Activated CD8-positive, alpha-beta memory T cell treated with anti-CD3 and anti-CD28 coated beads for 1 hour (primary cell): ENCODE measurements at regions not wholly inside any gene's neighbourhood (a gene's known extent, or its start where the extent isn't known, plus 50 kb on each side); places are given as distances from the start of the nearest gene placed in this dataset.

Experiments used
- DNase-seq, 2 donors: peaks; one replicate each; pipeline ENCODE4 v3.0.0-alpha.2; 2020; ENCODE audit warnings: low read depth in 1 of 2; ENCODE audit errors: extremely low read depth in 1 of 2

DNA sequence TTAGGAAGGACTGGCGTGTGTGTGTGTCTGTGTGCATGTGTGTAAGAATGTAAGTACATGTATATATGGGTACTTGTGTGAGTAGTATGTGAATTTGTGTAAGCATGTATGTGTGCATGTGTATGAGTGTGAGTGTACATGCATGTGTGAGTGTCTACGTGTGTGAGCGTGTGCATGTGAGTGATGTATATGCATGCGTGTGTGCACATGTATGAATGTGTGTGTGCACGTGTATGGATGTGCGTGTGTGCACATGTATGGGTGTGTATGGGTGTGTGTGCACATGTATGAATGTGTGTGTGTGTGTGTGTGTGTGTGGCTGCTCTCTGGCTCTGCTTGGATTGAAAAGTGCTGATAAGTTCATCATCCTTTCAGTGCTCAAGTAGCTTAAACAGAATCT, 154.5 kb downstream of the TENT4A start:
- no peak for DNase-seq

DNA sequence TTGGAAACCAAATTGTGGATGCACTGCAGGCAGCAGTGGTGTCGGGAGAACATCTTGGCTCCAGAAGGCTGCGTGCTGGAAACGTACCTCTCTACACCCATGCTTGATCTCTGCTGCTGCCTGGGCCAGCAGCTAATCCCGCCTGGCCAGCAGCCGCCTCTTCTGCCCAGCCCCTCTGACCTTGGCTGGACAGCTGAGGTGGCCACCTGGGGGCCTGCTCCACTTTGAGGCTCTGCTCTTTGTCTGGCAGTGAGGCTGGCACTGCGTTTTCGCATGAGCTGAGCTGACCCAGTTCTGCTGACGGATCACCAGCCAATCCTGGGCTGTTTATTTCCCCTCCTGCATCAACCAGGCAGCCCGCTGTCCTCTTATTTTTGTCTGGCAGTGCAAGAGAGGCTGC, 154.9 kb downstream of the TENT4A start:
- DNase-seq = no peak

DNA sequence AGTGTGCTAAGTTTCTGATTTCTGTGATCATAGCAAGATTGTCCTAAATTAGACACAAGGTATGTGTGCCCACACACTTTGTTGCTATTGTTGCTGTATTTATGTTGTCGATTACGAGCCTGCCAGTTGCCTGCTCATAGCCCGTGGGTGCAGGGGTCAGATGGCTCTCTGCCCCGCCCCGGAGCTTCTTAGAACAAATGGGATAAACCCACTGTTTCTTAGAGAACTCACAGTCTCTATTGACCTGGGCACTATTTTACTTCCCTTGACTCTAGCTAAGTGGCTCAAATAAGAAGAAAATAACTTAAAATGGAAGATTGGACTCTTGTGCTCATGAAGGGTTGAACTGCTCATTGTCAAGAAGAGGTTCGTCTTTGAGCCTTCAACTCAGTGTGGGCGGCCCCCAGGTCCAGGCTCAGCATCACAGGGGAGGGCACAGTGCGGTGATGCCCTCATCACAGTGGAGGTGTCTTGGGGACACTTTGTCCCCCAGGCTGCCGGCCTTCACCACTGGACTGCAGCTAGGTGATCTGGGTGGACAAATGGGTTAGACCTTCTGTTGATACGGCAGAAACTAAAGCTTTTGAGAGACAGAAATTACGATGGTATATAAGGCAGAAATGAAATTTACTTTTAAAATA, 155.5 kb downstream of the TENT4A start:
- DNase-seq = no peak

DNA sequence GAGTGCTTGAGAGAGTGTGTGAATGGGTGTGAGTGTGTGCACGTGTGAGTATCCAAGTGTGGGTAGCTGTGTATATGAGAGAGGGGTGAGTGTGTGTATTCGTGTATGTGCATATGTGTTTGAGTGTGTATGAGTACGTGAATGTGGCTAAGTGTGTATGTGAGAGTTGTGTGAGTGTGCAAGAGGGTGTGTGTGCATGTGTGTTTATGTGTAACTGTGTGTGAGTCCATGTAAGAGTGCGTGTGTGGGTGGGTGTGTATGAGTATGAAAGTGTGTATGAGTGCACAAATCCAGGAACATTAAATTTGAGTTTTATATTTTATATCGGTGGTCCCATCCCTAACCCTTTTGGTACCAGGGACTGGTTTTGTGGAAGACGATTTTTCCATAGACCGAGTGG, 156.4 kb downstream of the TENT4A start:
- no peak for DNase-seq

DNA sequence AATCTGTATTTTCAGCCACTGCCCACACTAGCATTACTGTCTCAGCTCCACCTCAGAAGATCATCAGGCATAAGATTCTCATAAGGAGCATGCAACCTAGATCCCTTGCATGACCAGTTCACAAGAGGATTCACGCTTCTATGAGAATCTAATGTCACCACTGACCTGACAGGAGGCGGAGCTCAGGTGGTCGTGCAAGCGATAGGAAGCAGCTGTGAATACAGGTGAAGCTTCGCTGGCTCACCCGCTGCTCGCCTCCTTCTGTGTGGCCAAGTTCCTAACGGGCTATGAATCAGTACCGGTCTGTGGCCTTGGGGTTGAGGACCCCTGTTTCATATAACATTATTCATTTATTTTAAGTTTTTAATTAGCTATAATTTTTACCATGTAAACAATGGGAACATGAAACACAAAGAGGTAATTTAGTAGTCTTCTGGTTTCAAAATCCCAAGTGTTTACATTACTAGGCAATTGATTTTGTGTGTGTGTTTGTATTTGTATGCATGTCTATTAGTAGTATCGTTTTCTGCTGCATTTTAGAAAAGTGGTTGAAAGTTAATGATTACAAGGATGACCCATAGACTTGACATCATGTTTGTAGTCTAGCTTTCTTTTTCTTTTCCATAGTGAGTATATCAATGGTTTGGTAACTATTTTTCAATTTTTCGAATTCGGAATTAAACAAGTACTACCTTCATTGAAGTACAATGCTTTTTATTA, 159.4 kb downstream of the TENT4A start:
- DNase-seq = no peak

DNA sequence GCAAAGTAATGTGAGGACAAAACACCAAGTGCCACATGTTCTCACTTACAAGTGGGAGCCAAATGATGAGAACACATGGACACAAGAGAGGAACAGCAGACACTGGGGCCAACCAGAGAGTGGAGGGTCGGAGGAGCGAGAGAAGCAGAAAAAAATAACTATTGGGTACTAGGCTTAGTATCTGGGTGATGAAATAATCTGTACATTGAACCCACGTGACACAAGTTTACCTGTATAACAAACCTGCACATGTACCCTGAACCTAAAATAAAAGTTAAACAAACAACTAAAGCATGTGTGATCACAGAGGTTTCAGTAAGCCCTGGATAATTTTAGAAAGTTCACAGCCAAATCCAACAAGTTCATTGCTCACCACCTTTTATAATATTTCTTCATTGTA, 160.1 kb downstream of the TENT4A start:
- DNase-seq = no peak

DNA sequence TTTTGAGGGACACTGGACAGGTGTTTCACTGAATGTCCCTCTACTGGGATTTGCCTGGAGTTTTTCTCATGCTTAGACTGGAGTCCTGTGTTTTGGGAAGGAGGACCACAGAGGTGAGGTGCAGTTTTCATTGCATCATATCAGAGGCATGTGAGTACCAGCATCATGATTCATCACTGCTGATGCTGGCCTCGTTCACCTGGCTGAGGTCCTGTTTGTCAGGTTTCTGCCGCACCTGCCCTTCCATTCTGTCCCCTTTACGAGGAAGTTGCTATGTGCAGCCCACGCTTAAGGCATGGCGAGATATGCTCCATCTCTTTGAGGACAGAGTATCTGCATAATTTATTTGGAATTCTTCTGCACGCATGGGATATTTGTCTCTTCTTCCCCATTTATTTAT, 162.1 kb downstream of the TENT4A start:
- no peak for DNase-seq

DNA sequence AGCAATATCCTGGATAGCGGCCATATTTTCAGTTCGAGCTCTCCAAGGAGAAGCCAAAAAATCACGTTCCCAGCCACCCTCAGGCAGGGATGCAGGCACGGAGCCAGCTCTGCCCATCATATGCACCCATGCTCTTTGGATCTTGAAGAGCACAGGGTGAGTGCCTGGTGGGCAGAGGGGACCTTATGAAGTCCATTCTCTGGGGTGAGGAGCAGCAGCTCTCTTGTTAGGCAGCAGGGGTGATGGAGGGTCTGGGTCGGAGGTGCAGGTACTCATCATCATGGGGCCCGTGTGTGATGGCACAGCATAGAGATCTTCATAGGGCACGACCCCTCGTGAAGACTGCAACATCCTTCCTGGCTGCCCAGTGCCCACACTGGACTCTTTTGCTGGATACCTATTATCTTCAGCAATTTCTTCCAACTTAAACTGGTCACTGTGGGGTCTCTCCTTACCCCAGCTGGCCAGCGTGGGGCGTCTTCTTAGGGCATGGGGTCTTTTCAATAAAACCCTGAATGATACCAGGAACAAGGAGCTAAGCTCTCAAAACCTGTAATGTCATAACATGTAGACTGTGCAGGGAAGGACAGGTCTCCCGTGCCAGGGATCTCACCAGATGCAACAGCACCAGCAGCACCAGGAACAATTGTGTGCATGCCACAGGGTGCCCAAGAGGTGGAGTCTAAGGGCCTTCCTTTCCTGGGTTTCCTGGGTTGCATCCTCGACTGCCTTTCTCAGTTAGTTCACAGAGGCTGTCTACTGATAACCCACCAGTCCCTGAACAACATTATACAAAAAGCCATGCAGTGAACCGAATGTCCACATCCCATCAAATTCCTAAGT, 165.0 kb downstream of the TENT4A start:
- DNase-seq = no peak

DNA sequence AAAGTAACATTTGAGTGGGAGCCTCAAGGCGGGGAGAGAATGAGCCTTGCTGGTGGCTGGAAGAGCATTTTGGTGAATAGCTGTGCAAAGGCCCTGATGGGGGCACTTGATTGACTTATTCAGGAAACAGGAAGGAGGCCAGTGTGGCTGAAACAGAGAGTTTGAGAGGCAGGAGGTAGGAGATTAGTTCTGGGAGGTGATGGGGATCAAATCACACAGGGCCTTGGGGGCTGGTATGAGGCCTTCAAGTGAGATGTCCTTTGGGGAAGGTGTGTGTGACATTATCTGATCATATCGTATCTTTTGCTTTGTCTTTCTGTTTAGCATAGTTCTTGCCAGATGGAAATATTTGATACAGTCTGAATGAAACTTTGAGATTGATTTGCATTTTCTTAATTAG, 172.3 kb downstream of the TENT4A start:
- no peak for DNase-seq

DNA sequence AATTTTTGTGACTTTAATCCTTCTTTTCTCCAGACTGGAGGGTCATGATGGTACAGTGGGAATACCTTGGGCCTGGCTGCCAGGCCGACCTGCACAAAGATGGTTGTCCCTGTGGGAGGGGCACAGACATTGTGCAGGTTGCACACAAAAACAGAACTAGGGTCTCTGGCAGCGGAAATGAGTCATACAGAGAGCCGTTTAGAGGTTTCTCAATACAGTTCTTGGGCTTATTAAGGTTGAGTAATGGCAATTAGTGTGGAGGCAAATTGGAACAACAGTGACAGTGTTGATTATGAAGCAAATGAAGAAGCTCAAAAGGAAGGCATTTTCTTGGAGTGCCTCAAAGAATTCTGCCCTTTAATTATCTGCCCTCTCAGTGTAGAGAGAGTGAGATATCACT, 173.6 kb downstream of the TENT4A start:
- no peak for DNase-seq

DNA sequence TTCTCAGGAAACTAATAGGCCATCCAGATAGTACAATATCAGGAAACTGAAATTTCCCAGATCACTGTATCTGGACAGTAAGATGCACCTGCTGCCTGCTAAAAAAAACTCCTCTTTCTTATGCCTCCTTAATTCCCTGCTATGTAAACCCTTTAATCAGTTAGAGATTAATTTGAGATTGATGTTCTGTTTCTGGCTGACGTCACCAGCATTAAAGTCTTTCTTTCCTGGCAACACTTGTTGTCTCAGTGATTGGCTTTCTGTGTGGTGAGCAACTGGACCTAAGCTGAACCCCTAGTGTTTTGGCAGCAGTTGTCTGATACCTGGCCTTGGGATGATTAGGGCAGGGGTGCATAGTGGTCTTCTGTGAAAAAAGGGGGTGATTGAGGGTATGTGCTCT, 175.8 kb downstream of the TENT4A start:
- DNase-seq = no peak

DNA sequence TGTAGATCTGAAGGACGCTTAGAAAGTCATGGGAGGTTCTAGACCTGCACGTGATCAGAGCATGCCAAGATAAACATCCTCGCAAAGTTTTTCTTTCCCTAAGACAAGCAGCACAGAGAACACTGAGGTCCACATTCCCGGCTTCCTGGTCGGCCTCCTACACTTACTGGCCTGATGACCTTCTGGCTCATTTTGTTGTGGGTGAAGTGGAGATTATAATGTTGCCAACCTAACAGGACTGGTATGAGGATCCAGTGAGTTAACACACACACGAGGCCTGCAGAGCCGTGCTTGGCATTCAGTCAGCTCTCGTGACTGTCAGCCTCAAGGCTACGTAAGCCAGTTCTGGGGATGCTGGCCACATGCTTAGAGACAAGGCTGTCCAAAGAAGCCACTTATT, 186.0 kb downstream of the TENT4A start:
- DNase-seq = no peak

DNA sequence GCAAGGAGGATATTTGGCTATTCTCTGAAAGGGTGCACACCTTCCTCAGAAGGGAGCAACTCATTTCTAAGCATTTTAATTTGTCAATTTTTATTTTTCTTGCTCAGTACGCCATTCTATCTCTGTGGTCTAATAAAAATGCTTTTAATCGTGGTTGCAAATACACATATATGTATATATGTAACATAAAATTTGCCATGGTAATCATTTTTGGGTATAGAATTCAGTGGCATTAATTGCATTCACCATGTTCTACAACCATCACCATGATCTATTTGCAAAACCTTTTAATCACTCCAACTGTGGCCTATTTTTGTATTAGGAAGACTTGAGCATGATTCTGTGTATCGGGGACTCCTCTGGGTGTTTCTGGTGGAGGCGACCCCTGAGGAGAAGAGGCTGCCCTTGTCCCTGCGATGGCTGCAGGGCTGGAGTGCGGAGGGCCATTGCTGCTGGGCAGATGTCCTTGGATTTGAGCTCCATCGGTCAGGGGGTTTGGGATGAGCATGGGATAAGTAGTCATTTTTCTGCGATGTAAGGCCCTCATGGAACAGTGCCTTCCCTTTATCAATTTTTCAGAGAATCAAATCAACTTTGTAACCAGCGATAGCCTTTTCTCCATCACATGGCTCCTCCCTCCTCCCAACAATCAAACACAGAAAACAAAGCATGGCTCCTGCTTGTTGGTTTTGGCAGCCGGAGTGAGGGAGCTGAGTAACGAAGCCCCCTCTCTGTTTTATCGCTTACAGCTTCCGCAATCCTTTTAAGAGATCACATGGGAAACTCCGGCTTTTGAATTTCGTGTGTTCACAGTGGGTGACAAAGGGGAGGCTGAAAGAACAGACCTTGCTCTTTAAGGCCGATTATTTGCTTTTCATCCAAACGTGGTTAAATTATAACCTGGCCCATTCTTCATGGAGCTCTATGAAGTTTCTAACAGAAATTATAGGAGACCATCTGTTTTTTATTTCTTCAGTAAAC, 187.3 kb downstream of the TENT4A start:
- DNase-seq = no peak

DNA sequence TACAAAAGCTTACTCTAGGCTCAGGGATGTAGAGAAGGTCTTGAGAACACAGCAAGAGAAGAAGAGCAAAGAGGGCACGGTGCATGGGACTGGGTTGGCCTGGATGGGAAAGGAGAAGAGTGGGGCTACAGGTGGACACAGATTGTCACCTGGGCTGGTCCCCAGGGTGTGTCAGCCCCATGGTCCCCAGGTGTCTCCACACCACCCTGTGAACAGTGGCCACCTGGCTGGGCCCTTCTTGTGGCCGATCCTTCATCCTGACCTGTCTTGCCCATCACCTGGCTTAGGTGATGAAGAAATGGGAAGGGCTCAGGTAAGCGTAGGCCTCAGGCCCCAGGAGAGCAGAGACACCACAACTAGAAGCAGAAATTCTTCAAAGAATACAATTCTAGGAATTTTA, 188.9 kb downstream of the TENT4A start:
- DNase-seq = no peak

DNA sequence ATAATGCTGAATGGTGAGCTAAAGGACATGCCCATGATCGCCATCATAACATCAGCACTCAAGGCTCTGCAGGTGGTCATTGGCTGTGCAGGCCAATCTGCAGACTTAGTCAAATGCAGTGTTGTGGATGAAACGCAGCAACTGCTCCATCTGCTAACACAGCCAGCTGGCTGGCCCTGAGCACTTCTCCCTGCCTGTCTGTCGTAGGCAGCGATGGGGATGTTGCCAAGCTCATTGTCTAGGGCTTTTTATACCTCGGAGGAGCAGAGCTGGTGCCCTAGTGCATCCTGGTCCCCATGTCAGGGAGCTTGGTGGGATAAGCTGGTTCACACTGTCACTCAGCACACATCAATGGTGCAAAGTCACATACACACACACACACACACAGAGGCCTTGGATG, 189.4 kb downstream of the TENT4A start:
- no peak for DNase-seq

DNA sequence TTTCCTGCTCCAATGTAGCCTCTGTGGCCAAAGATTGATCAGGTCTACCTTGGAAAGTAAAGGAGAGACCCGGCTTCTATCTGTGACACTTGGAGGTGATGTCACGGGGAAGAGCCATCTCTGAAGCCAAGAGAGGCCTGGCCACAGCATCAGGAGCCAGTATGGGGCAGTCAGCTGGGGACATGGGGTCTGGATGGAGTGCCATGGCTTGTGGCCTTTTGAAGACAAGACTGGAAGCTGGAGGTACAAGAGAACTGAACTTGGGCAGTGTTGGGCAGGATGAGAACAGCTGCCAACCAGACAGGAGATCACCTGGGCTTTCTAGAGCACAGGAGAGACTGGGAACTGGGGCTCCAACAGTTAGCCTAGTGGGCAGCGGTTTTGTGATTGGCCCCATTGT, 190.7 kb downstream of the TENT4A start:
- DNase-seq = no peak

DNA sequence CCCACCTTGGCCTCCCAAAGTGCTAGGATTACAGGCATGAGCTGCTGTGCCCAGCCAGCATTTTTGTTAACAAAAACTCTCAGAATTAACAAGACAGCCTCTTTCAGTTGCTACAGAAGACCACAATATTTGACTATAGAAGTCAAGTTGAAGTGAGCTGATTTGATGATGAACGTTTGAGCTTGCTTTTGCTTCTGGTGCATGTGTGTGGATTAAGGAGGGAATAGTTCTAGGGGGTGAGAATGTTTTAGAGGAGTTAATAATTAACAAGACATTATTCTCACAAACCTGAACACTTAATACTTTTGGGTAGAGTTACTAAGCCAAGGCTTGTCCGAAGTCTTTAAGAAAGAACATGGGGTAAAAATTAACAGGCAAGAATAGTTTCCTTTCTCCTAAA, 191.6 kb downstream of the TENT4A start:
- DNase-seq = no peak

DNA sequence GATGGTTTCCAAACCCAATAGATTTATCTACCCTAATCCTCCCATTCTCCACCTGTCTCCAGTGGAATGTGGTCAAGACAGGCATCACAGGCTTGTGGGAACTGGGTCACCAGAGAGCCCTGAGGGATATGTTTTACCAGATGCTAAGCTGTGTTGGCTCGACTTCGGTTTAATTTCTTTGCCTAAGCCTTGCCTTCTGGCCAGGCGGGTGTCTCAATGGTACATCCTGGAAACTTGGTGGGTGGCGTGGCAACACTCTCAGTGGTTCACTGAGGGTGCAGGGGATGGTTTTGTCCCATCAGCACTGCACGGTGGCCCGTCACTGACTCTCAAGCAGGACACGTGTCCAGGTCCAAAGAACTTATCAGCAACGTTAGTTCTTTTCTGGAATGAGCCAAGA, 192.2 kb downstream of the TENT4A start:
- DNase-seq = no peak

DNA sequence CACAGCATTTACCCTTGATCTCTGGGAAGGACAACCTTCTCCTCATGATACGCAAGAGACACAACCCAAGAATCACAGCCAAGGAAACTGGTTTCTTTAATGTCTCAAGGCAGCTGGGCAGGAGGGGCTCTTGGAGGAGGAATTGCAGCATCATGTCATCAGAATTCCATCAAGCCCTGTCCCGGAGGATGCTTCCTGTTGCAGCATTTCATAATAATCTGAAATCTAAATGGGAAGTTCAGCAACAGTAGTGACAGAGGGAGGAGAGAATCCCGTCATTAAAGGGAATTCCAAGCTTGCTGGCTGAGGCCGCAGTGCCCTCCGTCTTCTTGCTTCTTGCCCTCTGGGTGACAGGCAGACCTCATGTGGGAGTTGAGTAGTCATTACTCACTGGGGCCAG, 192.7 kb downstream of the TENT4A start:
- no peak for DNase-seq

DNA sequence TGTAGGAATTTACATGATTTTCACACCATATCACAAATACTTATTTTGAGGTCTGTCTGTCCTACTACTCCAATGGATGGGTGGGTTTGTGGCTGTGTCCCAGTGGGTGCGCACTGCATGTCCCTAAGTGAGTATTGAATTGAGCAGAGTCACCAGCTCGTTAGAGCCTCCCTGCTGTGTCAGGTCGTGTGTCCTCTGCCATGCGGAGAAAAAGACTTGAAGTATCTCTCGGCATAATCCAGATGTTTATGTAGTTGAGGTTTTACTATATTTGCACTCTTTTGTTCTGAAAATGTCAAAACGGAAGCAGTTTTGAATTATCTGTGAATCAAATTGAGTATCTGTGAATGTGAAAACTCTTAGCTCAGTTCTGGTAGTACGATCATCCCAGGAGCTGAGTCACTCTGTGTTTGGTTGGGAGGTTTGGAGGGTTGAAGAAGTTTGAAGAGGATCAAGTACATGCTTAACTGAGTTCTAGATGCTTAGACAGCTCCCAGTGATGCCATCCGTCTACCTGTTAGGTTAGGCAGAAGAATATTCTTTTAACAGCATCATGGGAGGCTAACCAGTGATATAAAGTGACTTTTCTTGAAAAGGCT, 194.2 kb downstream of the TENT4A start:
- no peak for DNase-seq
